DMS 273 (cell line): ENCODE measurements at regions not wholly inside any gene's neighbourhood (a gene's known extent, or its start where the extent isn't known, plus 50 kb on each side); places are given as distances from the start of the nearest gene placed in this dataset.
"Not testable (repeated sequence)": the region's sequence is repeated elsewhere in the genome, so short reads cannot be mapped to it uniquely, and the experiment has no call there.

ENCODE experiments used
- DNase-seq: peaks from one replicate; lab custom pipeline; 2025; ENCODE audit not compliant: unreplicated experiment; lab: John Stamatoyannopoulos, UW

DNA sequence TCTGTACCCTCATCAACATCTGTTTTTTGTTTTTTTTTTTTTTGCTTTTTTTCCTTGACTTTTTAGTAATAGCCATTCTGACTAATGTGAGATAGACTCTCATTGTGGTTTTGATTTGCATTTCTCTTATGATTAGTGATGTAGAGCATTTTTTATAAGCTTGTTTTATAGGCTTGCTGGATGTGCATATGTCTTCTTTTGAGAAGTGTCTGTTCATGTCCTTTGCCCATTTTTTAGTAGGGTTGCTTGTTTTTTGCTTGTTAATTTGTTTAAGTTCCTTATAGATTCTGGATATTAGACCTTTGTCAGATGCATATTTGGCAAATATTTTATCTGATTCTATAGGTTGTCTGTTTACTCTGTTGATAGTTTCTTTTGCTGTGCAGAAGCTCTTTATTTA is 53.5 kb upstream of the FAR1 start:
- DNase-seq: not testable (repeated sequence)

DNA sequence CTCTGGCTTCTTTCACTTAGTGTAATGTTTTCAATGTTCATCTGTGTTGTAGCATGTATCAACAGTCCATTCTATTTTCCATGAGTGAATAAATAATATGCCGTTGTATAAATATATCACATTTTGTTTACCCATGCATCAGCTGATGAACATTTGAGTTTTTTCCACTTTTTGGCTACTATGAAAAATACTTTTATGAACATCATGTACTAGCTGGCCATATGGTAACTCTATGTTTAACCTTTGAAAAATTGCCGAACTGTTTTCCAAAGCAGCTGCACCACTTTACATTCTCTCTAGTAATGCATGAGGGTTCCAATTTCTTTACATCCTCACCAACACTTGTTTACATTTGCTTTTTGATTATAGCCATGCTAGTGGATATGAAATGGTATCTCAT is 59.8 kb upstream of the FAR1 start:
- DNase-seq: no peak

DNA sequence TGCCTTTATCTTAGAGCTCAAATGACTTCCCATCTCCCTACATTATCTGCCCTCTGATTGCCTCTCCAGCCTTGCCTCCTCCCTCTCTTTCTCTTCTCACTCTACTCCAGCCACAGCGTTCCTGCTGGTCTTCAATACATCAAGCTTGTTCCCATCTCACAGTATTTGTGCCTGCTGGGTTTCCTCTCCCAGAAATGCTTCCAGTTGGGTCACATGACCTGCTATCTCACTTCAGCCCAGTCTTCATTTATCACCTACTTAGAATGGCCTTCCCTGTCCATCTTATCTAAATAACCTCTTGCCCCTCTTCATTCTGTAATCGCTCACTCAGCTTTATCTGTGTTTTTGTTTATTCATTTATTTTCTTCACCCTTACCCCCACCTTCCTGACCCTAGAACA is 61.8 kb upstream of the FAR1 start:
- DNase-seq: no peak

DNA sequence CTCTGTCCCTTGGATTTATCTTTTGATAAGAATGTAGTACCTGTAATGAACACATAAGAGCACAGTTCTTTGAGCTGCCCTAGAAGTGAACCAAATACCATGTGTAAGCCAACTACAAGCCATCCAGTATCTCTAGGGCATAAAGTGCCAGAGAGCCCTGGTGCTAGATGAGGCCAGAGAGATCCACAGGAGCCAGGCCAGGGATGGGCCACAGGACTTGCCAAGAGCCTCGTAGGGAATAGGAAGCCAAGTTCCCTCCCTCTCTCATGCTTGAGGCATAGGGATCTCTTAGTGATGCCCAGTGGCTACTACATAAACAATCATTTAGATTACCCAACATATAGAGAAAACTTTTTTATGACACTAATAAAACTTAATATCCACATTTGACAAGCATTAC is 64.8 kb upstream of the FAR1 start:
- no peak for DNase-seq

DNA sequence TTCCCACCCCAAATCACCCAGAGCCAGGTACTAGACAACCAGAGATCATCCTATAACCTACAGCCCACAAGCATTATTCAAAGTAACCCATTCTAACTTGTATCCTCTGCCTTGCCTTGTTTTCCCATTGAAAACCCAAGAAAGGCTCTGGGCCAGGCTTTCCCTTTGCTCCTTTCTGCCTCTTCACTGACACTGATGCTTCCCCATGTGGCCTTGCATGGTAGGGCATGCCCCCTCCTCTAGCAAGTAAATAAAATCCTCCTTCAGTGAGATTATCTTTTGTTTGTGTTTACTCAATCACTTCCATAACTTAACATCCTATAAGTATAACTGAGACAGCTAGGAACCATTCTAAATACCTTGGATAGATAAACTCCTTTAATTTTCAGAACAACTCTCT is 65.6 kb upstream of the FAR1 start:
- peak; percentile 0 for DNase-seq

DNA sequence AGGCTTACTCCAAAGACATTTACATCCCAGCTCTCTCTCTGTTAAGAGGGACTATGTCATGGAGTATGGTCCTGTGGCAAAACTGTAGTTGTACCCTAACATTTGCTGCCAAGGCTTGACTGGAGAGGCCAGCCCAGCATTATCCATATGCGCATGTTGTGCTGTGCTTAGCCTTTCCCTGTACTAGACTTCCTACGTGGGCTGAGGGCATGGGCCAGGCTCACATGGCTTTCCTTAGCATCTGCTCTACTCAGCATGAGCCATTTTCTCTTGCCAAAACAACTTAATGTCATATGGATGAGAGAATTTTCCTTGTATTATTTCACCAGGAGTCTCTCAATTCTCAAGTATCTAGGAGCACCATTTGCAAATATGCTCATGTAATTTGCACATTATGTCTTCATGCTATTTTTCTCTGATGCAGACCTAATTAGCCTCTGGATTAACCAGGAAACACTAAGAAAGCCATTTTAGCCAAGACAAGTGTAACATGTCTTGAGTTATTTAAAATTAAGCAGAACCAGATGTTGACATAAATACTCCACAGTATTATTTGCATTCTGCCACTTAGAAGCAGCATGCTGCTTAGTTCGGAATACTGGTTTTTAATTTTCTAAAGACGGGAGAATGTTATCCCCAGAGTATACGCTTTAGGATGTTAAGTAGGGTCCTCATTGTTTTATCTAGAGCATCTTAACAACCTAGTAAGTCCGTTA is 71.7 kb upstream of the FAR1 start:
- peak; percentile 61 for DNase-seq

DNA sequence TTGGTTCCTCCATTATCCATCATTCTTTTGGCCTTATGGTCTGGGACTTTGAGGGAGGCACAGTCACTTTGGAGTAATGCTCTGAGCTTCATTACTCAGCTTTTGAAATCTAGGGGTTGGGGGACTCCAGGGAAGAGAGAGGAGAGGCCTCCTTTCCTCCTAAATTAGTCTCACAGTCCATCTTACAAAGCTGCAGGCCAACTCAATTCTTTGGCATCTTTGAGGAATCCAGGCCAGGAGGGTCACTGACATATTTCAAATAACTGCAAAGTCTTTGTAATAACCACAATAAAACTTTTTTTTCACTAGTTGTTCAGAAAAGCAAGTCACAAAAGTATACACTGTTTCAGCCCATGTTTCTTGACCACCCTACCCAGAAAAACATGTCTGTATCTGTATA is 73.3 kb upstream of the FAR1 start:
- DNase-seq: no peak

DNA sequence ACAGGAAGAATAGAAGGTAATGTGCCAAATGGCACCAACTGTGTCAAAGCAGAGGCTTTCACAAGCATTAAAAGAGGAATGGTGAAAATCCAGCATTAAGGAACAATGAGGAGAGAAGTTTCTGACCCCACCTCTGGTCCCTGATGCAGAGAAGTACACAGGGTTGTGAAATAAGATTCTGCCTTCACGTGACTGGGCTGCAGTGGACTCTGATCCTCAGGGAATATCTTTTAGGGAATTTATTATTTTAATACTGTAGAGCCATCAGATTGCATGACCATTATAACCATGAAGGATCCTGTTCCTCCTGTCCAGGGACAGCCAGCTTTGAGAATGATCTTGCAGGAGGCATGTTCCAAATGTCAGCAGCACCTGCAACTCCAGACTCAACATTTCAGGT is 74.4 kb upstream of the FAR1 start:
- no peak for DNase-seq

DNA sequence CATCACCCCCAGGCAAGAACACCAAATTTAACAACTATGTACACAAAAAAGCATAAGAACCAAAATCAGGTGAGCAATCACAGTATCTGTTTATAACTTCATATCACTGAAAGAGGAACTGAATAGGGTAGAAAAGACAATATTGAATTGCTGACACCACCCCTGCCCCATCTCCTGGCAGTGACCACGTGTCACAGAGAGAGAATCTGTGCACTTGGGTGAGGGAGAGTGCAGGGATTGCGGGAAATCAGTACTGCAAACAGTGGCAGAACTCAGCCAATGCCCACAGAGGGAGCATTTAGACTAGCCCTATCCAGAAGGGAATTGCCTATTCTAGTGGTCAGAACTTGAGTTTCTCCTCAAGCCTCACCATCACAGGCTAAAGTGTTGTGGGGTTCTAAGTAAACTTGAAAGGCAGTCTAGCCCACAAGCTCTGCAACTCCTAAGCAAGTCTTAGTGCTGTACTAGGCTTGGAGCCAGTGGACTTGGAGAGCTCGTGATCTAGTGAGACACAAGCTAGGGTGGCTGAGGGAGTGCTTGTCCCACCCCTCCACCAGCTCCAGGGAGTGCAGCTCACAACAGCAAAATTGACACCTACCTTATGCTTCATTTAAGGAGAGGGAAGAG is 82.8 kb upstream of the PTH start:
- no peak for DNase-seq

DNA sequence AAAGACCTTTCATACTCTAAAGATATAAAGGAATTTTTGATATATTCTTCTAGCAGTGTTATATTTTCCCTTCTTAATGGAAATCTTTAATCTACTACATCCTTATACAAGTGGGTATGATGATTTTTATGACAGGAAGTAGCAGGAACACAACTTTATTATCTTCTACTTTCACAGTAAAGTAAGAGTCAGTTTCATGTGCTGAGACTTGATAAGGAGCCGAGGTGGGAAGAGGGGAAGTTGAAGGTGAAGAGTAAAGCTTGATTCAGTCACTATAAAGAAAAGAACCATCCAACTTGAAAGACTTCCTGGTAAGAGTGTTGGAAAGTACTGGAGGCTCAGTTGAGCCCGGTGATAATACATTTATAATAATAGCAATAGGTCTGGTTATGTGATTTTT is 82.1 kb upstream of the PTH start:
- no peak for DNase-seq

DNA sequence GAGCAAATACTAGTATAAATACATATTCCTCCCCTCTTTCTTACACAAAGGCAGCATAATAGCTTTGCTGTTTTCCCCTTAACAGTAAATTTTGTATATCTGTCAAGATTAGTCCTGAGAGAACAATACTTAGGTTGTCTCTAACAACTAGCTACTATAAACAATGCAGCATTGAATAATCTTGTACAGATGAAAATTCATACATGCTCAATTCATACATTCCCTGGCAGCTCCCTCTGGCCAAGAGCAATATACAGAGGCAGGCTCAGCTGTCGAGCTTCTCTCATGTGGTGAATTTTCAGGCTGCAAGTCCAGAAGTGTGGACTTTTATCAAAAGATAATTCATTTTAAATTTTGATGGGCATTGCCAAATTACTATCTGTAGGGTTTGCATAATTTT is 81.2 kb upstream of the PTH start:
- DNase-seq: no peak

DNA sequence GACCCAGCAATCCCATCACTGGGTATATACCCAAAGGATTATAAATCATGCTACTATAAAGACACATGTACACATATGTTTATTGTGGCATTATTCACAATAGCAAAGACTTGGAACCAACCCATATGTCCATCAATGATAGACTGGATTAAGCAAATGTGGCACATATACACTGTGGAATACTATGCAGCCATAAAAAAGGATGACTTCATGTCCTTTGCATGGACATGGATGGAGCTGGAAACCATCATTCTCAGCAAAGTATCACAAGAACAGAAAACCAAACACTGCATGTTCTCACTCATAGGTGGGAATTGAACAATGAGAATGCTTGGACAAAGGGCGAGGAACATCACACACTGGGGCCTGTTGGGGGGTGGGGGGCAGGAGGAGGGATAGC is 79.6 kb upstream of the PTH start:
- not testable (repeated sequence) for DNase-seq

DNA sequence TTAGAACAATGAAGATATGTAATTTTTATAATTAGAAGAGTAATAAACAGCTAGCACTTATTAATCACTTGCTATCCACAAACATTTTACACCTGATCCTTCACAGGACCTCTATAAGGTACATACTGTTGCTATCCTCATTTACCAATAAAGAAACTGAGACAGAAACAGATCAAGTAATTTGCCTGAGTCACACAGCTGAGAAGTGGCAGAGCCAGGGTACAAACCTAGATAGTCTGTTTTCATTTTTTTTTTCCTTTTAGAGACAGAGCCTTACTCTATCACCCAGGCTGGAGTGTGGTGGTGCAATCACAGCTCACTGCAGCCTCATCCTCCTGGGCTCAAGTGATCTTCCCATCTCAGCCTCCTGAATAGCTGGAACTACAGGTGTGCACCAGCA is 71.8 kb upstream of the PTH start:
- no peak for DNase-seq

DNA sequence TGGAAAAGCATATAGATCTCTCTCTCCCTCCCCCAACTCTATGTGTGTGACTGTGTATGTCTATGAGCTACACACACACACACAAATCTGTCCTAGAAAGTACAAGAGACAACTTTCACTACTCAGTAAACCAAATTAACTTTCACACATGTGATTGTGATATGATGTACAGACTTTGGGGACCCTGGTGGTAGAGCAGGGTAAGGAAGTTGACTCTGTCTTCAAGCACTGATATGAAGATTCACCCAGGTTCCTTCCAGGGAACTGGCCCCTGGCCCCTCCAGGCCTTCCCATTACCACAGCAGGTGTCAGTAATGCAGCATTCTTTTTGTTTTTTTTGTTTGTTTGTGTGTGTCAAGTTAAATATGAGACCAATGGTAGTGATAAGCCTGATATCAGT is 66.1 kb upstream of the PTH start:
- no peak for DNase-seq

DNA sequence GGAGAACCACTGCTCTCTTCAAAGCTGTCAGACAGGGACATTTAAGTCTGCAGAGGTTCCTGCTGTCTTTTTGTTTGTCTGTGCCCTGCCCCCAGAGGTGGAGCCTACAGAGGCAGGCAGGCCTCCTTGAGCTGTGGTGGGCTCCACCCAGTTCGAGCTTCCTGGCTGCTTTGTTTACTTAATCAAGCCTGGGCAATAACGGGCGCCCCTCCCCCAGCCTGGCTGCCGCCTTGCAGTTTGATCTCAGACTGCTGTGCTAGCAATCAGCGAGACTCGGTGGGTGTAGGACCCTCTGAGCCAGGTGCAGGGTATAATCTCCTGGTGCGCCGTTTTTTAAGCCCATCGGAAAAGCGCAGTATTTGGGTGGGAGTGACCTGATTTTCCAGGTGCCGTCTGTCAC is 64.5 kb upstream of the PTH start:
- peak; percentile 1 for DNase-seq

DNA sequence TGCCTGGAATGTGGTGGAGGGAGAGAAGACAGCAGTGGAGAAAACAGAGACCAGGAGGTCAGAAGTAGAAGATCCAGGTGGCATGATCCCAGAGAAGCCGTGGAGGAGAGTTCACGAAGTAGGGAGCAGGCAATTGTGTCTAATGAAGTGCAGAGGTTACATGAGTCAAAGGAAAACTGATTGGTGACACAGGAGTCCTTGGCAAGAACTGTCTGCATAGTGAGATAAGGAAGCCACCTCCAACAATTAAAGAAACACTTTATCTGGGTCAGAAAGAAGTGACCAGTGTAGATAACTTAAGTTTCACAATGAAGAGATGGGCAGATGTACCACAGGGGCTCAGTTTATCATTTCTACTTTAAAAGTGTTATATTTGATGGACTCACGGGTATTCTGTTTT is 57.0 kb upstream of the PTH start:
- DNase-seq: no peak

DNA sequence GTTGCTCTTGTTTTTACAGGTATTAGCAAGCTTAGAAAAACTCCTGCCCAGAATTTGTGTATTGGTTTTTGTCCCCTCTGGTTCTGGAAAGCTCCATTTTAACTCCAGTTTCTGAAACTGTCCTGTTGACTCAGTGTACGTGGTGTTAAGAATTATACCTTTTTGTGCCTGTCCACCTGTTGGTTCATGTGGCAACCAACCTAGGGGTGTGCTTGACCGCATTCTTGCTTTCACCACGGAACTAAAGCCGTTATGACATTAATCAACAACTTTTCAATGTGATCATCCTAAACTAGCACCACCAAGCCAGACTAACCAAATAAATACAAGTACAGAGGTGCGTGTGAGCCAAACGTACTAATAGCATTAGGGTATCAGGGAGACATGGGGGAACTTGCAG is 56.0 kb upstream of the PTH start:
- no peak for DNase-seq

DNA sequence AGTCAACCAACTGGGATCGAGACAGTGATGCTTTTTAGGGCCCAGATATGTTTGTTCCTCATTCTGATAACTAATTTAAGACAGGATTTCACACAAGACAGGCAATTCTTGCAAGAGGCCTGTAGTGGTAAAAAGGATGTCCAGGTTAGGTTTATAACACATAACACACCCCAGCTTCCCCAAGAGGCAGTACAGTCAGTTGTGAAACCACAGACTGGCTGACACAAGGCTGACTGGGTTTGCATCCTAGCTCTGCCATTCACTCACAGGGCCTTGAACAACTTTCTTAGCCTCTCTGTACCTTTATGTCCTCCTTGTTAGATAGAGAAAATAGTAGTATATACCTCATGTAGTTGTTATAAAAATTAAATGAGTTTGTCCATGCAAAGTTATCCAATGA is 55.0 kb upstream of the PTH start:
- DNase-seq: no peak

DNA sequence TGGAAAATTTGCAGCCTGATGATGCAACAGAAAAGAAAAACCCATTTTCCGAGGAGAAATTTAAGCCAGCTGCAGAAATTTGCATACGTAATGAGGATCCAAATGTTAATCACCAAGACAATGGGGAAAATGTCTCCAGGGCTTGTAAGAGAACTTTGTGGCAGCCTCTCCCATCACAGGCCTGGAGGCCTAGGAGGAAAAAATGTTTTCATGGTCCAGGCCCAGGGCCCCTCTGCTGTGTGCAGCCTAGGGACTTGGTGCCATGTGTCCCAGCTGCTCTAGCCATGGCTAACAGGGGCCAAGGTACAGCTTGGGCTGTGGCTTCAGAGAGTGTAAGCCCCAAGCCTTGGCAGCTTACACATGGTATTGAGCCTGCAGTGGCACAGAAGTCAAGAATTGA is 50.3 kb upstream of the PTH start:
- DNase-seq: not testable (repeated sequence)
